G401 (cell line): ENCODE measurements at regions not wholly inside any gene's neighbourhood (a gene's known extent, or its start where the extent isn't known, plus 50 kb on each side); places are given as distances from the start of the nearest gene placed in this dataset.
"Not testable (repeated sequence)": the region's sequence is repeated elsewhere in the genome, so short reads cannot be mapped to it uniquely, and the experiment has no call there.

Experiments used
- DNase-seq: peaks from one replicate; pipeline ENCODE4 v3.0.0-alpha.2; 2015; ENCODE audit warnings: low spot score
- in situ Hi-C: cut with HindIII; loops from 2 replicates; pipeline ENCODE4 v1.10.0; 2016; ENCODE audit warnings: low sequenced_read_pairs, mixed read lengths

DNA sequence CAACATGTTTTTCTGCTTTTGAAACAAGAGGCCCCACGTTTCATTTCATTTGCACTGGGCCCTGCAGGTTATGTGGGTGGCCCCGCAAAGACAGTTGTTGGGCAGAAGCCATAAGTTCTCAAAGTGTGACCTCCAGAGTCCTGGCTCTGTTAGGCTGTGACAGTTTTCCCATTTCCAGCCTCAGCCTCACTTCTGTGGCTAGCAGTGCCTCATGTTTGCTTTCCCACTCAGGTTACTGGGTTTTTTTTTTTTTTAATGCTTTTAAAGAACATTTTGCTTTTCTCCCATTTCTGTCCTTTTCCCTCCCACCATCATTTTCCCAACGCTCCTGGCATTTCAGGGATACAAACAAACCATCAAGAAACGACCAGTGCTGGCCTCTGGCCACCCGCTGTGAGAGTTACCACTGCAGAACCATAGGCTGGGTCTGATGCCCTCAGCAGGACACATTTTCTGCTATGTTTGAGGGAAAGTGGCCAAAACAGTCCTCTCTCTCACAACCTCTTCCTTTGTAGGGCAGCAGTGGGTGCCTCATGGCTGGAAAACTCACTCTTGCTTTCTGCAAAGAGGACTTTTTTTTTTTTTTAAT is 159.0 kb upstream of the MPHOSPH6 start:
- in situ Hi-C loops: no loop called here
- DNase-seq: no peak

DNA sequence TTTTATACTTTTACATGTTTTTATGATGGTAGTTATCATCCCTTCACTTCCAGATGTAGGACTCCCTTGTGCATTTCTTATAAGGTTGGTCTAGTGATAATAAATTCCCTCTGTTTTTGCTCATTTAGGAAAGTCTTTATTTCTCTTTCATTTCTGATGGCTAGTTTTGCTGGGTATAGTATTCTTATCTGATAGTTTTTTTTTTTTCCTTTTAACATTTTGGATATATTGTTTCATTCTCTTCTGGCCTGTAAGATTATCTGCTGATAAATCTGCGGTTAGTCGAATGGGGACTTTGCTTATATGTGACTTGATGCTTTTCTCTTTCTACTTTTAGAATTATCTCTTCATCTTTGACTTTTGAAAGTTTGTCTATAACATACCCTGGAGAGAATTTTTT is 153.1 kb upstream of the MPHOSPH6 start:
- in situ Hi-C loops: no loop called here
- no peak for DNase-seq

DNA sequence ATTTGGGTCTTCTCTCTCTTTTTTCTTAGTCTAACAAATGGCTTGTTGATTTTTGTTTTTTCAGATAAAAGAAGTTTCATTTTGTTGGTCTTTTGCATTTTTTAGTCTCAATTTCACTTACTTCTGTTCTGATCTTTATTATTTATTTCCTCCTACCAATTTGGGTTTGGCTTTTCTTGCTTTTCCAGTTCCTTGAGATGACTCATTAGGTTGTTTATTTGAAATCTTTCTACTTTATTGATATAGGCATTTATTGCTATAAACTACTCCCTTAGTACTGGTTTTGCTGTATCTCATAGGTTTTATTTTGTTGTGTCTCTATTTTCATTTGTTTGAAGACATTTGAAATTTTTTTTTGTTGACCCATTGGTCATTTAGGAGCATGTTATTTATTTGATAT is 152.2 kb upstream of the MPHOSPH6 start:
- no peak for DNase-seq
- in situ Hi-C loops: no loop called here

DNA sequence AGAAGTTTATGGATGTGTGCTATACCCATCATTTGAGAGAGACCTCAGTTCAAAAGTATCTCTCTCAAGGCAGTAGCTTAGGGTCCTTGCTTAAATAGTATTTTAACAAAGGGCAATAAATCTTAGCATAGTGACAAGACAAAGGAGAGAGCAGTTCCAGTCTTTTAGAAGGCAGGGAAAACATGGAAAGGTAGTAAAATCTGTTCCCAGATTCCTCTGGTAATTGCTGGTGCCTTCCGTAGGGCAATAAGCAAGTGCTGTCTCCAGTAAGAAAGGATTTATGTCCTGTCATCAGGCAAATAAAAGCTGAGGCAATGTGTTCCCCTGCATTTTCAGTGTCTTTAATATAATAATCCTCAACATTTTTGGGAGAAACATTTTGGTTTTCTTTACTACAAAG is 149.0 kb upstream of the MPHOSPH6 start:
- in situ Hi-C loops: no loop called here
- DNase-seq: no peak

DNA sequence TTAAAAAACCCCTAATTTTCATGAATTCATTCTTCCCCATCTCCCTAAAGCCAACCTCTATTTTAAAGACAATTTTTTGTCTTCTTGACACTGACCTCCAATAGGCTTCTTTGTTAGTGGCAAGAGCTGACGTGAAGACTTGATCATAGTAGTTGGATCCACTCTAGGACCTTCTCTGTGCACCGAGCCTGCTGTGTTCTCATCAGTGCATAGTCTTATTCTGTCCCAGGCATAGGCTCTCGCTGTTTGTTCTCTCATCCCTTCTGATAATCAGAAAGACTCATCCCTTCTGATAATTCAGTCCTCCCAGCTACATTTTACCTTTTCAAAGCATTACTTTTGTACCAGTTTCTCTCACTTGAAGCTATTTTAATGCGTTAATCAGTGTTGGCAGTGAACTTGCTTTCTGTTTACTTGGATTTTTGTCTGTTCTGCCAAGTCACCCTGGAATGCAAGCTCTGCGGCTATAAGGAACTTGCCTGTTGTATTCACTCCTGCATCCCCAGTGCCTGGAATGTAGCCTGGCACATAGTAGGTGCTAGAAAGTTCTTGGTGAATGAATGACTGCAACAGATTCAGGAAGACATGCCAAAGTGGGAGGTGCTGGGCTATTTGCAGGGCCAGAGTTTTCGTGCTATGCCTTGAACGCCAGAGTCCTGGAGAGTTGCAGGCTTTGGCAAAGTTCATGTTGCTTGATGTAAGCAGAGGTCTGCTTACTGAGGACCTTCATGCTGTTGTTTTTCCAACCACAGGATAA is 147.6 kb upstream of the MPHOSPH6 start:
- DNase-seq: no peak
- in situ Hi-C loops: no loop called here

DNA sequence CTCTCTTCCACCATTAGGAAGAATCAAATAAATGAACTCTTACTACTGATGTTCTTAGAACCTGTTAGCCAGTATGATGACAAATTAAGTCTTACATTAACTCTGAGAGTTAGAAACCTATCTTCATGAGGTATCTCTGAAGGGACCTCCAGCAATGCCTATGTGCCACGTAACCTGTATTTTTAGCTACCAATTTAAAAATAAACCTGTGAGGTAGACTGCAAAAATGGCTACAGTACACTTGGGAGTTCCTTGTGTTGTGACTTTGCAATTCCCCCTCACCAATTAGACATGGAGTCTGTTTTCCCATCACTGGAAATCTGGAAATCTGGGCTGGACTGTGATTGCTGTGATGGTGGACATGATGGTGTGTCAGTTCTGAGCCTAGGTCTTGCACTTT is 143.7 kb upstream of the MPHOSPH6 start:
- no peak for DNase-seq
- in situ Hi-C loops: no loop called here

DNA sequence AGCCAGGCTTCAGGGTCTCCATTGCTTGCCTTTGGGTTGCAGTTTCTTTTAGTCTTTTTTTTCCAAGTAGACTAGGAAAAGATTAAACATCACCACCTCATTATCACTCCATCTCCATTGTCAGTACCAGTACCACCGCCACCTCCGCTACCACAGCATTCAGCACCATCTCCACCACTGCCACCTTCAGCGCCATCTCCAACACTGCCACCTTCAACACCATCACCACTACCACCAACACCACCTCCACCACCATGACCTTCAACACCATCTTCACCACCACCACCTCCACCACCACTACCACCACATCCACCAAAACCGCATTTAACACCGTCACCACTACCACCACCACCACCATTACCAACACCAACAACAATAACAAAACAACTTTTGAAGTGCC is 141.5 kb upstream of the MPHOSPH6 start:
- in situ Hi-C loops: no loop called here
- no peak for DNase-seq

DNA sequence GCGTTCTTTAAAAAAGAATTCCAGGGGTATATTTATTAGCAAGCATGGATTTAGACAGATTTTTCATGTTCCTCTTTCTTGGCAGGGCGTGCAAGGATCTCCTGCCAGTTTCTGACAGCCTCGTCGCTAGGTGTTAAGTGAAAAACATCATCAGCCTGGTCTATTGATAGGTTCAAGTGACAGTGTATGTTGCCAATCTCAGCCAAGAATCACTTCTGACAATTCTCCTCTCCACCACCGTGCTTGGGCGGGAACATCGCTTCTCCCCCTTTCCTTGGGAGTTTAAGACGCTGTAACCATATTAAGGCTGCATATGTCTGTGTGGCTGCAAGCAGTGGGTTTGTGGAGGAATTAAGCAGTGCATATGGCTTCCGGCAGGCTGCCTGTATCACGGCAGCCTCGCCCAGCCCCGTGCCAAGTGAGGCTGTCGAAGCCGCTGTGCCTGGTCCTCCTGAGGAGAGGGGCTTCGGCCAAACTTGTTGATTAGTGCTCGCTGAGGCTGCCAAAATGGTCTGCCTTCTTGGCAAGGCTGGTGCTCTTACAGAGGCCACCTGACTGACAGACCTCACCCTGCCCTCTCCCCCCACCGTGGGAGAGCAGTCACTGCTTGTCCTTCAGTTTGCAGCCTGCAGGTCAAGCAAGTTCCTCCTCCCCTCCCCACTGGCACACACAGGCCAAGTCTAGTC is 132.2 kb upstream of the MPHOSPH6 start:
- in situ Hi-C loops: no loop called here
- DNase-seq: no peak

DNA sequence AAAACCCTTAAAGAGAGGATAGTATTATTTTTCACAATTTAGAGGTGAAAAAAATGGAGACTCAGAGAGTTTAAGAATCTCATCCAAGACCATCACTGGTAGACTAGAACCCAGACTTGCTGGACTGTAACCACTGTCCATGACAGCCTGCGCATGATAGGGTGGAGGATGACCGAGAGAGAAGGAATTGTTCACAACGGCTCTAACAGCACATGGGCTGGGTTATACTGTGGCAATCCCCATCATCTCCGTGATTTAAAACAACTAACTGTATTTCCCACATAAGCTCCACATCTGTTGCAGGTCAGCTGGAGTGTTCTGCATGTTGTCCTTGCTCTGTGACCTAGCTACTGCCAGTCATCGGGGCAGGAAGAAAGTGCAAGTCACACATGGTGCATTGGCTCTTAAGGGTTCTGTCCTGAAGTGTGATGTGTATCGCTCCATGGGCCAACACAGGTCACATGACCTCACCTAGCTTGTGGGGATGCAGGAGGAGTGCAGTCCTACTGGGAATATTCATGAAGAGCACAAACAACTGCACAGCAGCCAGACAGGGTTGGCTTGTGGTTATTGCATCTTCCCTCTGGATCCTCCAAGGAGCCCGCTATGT is 131.2 kb upstream of the MPHOSPH6 start:
- no peak for DNase-seq
- in situ Hi-C loops: no loop called here

DNA sequence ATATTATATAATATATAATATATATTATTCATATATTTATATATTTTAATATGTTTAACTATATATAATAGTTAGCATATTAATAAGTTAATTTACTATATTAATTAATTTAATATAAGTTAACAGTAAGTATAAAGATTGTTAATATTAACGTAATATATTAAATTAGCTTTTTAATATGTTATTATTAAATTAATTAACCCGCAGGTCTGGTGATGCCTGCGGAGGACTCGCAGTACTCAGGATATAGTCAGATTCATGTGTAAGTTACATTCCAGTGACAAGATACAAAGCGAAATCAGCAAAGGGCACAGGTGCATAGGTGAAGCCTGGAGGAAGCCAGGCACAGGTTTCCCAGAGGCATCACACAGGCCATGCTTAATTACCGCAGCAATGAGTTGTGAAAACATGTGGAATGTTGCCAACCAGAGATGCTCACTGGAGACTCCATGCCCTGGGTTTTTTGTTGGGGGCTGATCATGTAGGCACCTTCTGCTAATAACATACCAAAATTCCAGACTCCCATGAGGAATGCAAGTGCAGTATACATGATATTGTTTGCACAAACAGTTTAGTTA is 130.4 kb upstream of the MPHOSPH6 start:
- in situ Hi-C loops: no loop called here
- no peak for DNase-seq

DNA sequence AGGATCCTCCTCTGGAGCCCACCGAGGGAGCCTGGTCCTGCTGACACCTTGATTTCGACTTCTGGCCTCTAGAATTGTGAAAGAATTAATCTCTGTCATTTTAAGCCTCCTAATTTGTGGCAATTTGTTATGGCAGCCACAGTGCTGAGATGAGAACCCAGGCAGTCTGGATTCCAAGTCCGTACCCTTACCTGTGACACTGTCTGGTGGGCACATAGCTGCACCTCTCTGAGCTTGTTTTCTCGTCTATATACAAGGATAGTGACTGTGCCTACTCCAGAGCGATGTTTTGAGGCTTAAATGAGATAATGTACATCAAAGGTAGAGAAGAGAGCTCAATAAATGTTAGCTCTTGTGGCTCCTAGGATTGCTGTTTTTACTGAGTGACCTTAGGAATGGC is 128.4 kb upstream of the MPHOSPH6 start:
- DNase-seq: no peak
- in situ Hi-C loops: no loop called here

DNA sequence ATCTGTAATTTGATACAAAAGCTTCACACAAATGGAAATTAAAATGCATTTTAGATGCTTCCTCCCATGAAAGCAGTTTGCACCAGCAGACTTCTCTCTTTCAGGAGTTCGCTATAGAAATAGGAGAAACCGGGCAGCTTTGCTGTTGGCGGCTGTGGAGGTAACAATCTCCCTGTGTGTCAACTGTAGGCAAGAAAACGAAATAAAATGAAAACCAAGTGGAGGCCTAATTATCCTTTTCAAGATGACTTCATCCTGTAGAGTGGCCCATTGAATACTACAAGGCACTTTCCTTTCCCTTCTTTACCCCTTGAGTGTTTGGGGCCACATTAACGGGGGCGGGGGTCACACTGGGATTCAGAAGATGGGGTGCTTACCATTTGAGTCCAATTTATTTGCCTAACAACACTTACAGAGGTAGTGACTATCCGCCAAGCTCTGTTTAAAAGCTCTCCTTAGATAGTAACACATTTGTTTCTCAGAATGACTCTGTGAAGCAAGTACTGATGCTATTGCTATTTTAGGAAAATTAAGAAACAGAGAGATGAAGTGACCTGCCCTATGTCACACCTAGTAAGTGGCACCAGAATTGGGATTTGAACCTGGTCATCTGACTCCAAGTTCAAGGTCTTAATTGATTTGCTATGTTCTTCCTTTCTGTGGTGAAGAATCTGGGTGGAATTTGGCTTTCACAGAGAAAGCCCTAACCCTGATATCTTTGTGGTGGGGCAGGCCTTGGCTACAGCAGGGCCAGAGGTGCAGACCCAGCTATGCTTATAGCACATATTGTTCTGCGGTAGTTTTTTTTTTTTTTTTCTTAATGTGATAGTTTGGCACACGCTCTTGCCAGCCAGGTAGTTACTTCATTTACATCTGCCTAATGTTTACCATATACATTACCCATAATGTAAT is 125.5 kb upstream of the MPHOSPH6 start:
- in situ Hi-C loops: no loop called here

DNA sequence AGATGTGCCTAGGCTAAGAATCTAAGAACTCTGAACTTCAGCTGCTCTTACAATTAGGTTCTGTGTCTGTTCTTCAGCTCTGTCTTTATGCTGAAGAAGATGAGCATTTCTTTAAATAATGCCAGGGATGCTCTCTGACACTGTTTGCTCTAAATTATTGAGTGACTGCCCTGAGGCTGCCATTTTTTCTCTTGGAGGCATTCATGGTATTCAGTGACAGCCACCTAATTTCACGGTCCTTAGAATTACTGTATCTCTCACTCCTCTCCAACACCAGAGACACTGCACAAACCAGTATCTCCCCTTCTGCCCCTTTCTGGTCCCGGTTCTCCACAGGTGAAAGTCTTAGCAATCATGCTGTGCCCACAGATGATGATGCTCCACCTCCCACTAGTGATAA is 123.6 kb upstream of the MPHOSPH6 start:
- DNase-seq: no peak
- in situ Hi-C loops: no loop called here

More for the DNA sequence above, 125.5 kb upstream of the MPHOSPH6 start:
- DNase-seq: no peak

DNA sequence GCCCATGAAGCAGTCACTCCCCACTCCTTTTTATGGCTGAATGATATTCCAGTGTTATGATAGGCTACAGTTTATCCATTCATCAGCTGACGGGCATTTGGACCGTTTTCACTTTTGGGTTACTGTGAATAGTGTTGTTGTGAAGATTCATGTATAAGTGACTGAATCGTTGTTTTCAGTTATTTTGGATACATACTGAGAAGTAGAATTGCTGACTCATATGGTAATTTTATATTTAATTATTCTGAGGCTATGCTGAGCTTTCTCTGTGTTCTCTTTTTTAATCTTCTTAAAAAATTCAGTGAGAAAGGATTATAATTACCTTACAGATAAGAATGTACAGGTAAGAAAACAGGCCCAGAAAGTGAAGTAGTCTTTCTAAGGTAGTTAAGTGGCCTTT is 117.9 kb upstream of the MPHOSPH6 start:
- no peak for DNase-seq
- in situ Hi-C loops: no loop called here

DNA sequence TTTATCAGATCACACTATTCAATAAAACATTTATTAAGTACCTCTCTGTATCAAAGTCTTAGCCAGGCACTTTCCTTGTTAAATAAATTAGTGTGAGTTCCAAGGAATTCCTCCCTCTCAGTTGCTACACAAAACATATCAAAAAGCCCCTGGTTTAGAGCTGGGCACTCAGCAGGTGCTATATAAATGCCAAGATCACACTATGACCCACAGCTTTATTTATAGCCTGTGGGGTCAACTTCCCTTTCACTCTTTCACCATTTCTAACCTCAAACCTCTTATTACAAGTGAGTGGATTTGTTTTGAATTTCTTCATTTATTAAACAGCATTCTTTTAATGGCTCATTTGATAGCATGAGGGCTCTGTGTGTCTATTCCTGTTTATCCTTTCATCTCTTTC is 112.6 kb upstream of the MPHOSPH6 start:
- in situ Hi-C loops: no loop called here
- DNase-seq: no peak

DNA sequence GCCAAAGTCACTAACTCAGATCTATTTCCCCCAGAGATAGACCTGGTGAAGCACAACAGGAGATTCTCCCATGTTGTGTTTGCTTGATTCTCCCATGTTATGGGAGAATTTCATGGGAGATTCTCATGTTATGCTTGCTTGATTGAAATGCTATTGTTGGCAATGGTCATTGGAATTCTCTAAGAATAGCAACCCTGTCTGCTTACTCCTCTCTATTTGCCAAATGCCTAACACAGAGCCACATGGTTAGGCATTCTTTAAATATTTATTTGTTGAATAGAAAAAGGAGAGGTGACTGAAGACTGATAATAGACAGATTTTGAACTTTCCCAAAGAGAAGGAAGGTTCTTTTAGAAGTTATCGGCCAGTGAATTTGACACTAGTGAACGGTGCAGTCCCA is 111.5 kb upstream of the MPHOSPH6 start:
- DNase-seq: no peak
- in situ Hi-C loops: no loop called here

DNA sequence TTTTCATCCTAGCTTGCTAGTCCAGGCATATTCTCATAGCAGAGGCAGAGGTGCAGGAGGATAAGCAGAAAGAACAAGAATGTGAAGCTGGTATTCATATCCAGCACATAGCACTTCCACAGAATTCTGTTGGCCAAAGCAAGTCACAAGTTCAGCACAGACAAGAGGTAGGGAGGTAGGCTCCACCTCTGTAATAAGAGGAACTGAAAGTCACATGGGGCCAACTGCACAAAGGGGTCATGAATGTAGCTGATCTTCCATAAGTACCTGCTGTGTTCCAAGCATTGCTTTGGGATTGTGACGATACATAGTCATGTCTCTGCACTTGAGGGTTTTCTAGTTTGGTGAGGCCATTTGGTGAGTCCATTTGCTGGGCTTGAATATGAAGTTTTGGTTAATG is 110.8 kb upstream of the MPHOSPH6 start:
- DNase-seq: no peak
- in situ Hi-C loops: no loop called here

DNA sequence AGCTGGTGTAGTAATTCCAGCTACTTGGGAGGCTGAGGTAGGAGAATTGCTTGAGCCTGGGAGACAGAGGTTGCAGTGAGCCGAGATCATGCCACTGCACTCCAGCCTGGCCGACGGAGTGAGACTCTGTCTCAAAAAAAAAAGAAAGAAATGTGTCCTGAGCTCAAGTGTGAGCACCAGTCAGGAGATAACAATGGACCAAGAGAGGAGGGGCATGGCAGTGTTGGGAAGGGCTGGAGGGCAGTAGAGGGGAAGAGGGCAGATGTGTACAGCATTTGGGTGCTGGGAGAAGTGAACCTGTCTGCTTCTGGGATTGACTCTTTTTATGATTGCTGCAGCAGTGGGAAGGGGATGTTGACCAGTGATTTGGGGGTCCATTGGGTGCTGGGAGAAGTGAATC is 105.3 kb upstream of the MPHOSPH6 start:
- DNase-seq, in situ Hi-C loops: not testable (repeated sequence)

DNA sequence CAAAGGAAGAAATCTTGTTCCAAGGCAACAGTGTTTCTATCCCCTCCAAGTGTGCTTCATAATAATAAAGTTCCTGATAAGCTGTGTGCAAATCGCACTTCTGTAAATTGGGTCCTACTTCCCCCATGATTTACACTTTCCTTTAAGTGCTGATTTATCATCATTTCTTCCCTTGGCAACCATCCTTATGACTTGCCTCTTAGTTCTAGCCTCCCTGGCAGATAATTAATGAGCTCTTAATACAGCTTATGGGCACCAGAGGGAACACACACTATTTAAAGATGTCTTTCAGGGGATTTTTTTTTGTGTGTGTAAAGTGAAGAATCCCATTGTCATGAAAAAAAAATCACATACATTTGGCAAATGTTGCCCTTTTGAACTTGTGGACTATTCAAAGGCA is 101.6 kb upstream of the MPHOSPH6 start:
- DNase-seq: no peak
- in situ Hi-C loops: no loop called here
